HepG2 (cell line): ENCODE measurements at regions not wholly inside any gene's neighbourhood (a gene's known extent, or its start where the extent isn't known, plus 50 kb on each side); places are given as distances from the start of the nearest gene placed in this dataset.

Experiments
- ATAC-seq: fragments of 200-7000 bp; cut with Tn5 transposase; 3 replicates; pipeline ENCODE4 v1.9.1; 2020; ENCODE audit warnings: mild to moderate bottlenecking, moderate library complexity
- BruUV-seq: library from RNA; stranded (reverse); fragments of 400-500 nt; replicated peaks from 2 replicates; lab custom pipeline; 2021; lab: Mats Ljungman, UMichigan
- CTCF ChIA-PET: fragments of 300-600 bp; formaldehyde crosslinking; extraction: SDS; loops from one replicate; lab custom pipeline; 2021; ENCODE audit warnings: low total read pairs, inconsistent platforms, low intra/inter-chr PET ratio; lab: Yijun Ruan, JAX
- POLR2A ChIA-PET: fragments of 350-600 bp; sonication (Branson Sonifier 250); formaldehyde crosslinking; loops from one replicate; lab custom pipeline; 2020; ENCODE audit warnings: antibody characterized with exemption, inconsistent platforms; lab: Yijun Ruan, JAX
- DNase-seq: peaks from one replicate; pipeline ENCODE4 v3.0.0-alpha.2; 2015; ENCODE audit warnings: low spot score
- FAIRE-seq: peaks from 3 replicates; lab custom pipeline; 2011; peaks lifted over from hg19 to GRCh38; lab: Jason Lieb, UNC
- H2AFZ ChIP-seq: one replicate; pipeline ENCODE4 v1.6.1; 2011; ENCODE audit warnings: low read length, inconsistent platforms
- H3K27ac ChIP-seq: fragments of 300-600 bp; 3 replicates; pipeline ENCODE4 v1.8.0; 2011; ENCODE audit warnings: mixed run types, mild to moderate bottlenecking, mixed read lengths, low read length, inconsistent platforms; ENCODE audit not compliant: insufficient read depth; ENCODE audit errors: extremely low read length
- H3K27me3 ChIP-seq, 2 experiments: fragments of 200-600 bp in 1 of 2; 2 replicates in 1 of 2; 3 replicates in 1 of 2; pipeline versions ENCODE4 v1.6.0 to v1.8.0; 2011; ENCODE audit warnings: low read length in 2 of 2, mild to moderate bottlenecking in 2 of 2, moderate library complexity in 2 of 2, inconsistent platforms in 1 of 2; ENCODE audit not compliant: insufficient read depth in 2 of 2, control insufficient read depth in 1 of 2
- H3K36me3 ChIP-seq, 2 experiments: fragments of 200-600 bp in 1 of 2; replicated peaks in 1 of 2; 2 replicates in 1 of 2; 3 replicates in 1 of 2; pipeline versions ENCODE4 v1.5.1 to v1.8.0; 2011; ENCODE audit warnings: low read length in 2 of 2, inconsistent platforms in 1 of 2; ENCODE audit not compliant: insufficient read depth in 2 of 2, control insufficient read depth in 1 of 2
- H3K4me1 ChIP-seq: 2 replicates; pipeline ENCODE4 v1.5.1; 2012; ENCODE audit warnings: low read length, inconsistent platforms; ENCODE audit not compliant: insufficient read depth
- H3K4me2 ChIP-seq: 2 replicates; pipeline ENCODE4 v1.6.0; 2011; ENCODE audit warnings: low read depth, low read length, inconsistent platforms
- H3K4me3 ChIP-seq, 3 experiments: fragments of 200-600 bp in 1 of 3; sonication (generic), shearing (Covaris generic) in 1 of 3; replicated peaks in 1 of 3; 2 replicates each; pipeline ENCODE4 v1.5.1; 2011 to 2016; ENCODE audit warnings: low read length in 3 of 3, inconsistent platforms in 2 of 3, low read depth in 2 of 3, mild to moderate bottlenecking in 2 of 3, control low read depth in 1 of 3, mixed read lengths in 1 of 3; ENCODE audit not compliant: insufficient read depth in 1 of 3
- H3K79me2 ChIP-seq: one replicate; pipeline ENCODE4 v1.6.1; 2011; ENCODE audit warnings: low read length, inconsistent platforms; ENCODE audit not compliant: insufficient read depth
- H3K9ac ChIP-seq: 2 replicates; pipeline ENCODE4 v1.6.0; 2011; ENCODE audit warnings: mild to moderate bottlenecking, low read depth, low read length, inconsistent platforms; ENCODE audit not compliant: insufficient read depth
- H3K9me3 ChIP-seq: 2 replicates; pipeline ENCODE4 v1.5.1; 2012; ENCODE audit warnings: mild to moderate bottlenecking, low read length
- H4K20me1 ChIP-seq: 2 replicates; pipeline ENCODE4 v1.6.0; 2011; ENCODE audit warnings: inconsistent platforms, mild to moderate bottlenecking, low read length, moderate library complexity; ENCODE audit not compliant: insufficient read depth
- BCLAF1 ChIP-seq: fragments of 450-650 bp; IDR thresholded peaks from 2 replicates; pipeline ENCODE4 v1.6.1; 2017; ENCODE audit warnings: mild to moderate bottlenecking
- PCBP1 ChIP-seq: fragments of 200-400 bp; formaldehyde crosslinking; IDR thresholded peaks from 2 replicates; pipeline ENCODE4 v1.6.1; 2017; ENCODE audit warnings: mild to moderate bottlenecking, low read depth, low read length, borderline replicate concordance
- SNAI1 ChIP-seq: sonication (generic); formaldehyde crosslinking; IDR thresholded peaks from 2 replicates; pipeline ENCODE4 v1.5.0; 2020; ENCODE audit warnings: mild to moderate bottlenecking, missing genetic modification reagents, borderline replicate concordance
- ZBTB43 ChIP-seq: sonication (generic); formaldehyde crosslinking; conservative IDR thresholded peaks from 2 replicates; pipeline ENCODE4 v1.4.0; 2020; ENCODE audit warnings: missing genetic modification reagents
- ZFP1 ChIP-seq: IDR thresholded peaks from 2 replicates; pipeline ENCODE4 v1.6.1; 2016
- ZNF142 ChIP-seq: sonication (generic); formaldehyde crosslinking; IDR thresholded peaks from 2 replicates; pipeline ENCODE4 v1.4.0; 2020; ENCODE audit warnings: missing genetic modification reagents
- ZNF24 ChIP-seq: fragments of 450-650 bp; IDR thresholded peaks from 2 replicates; pipeline ENCODE4 v1.6.1; 2017; ENCODE audit warnings: antibody characterized with exemption, mild to moderate bottlenecking
- ZNF563 ChIP-seq: sonication (generic); formaldehyde crosslinking; IDR thresholded peaks from 2 replicates; pipeline ENCODE4 v1.8.0; 2022; ENCODE audit warnings: mild to moderate bottlenecking, moderate library complexity, missing genetic modification reagents
- WGBS: methylation state at CpG from one replicate; pipeline ENCODE4 v1.1.6; 2017; ENCODE audit warnings: low lambda C conversion rate; 5-methylcytosine and 5-hydroxymethylcytosine counted together
- in situ Hi-C: cut with HindIII; loops from 2 replicates; pipeline ENCODE4 v1.10.0; 2017; ENCODE audit warnings: low pct_unique_long_range_greater_than_20kb; ENCODE audit not compliant: extremely low pct_ligation_motif_present
- intact Hi-C: fragments of 100-400 bp; cut with micrococcal nuclease; formaldehyde crosslinking; loops from one replicate; pipeline ENCODE4 v1.10.0; 2022; ENCODE audit not compliant: unreplicated experiment

GRCh38 chr12:87082756-87083155 lies 826.6 kb upstream of the MGAT4C start:
- POLR2A ChIA-PET: no interaction called here

GRCh38 chr12:87074781-87075180 lies 818.6 kb upstream of the MGAT4C start:
- no TSS peak for BruUV-seq
- Histone ChIP-seq H3K4me2 (no peak overlapping the region), H3K9me3 (peaks cover 29% of the 10 kb centered on the region), H3K9ac (no peak overlapping the region), H3K4me1 (no peaks in the 10 kb centered on the region), H3K27me3 (no peaks in the 10 kb centered on the region), H2AFZ (no peak overlapping the region), H3K79me2 (no peaks in the 10 kb centered on the region), H3K27ac (no peak overlapping the region), H4K20me1 (no peaks in the 10 kb centered on the region), H3K36me3 (no peaks in the 10 kb centered on the region), H3K4me3 (no peak overlapping the region)
- DNase-seq (no peak), FAIRE-seq (no peak), ATAC-seq (no peak)
- WGBS: 7% methylated on average over 2 of the region's 2 CpGs
- in situ Hi-C loops (no loop called here), intact Hi-C loops (no loop called here)
- POLR2A ChIA-PET: no interaction called here
- CTCF ChIA-PET: no interaction called here
- TF ChIP-seq ZFP1 (CRISPR knock-in tag) (no peak), ZNF142 (no peak), BCLAF1 (no peak), SNAI1 (no peak), ZBTB43 (no peak), PCBP1 (no peak)

More at GRCh38 chr12:87082756-87083155, 826.6 kb upstream of the MGAT4C start:
- 10% methylated on average over 2 of the region's 2 CpGs for WGBS
- H3K27ac ChIP-seq: no peak overlapping the region
- no TSS peak for BruUV-seq
- no peak for DNase-seq
- in situ Hi-C loops (no loop called here), intact Hi-C loops (no loop called here)
- TF ChIP-seq ZNF563 (CRISPR knock-in tag): no peak
- no peak for TF ChIP-seq ZNF24
- CTCF ChIA-PET: no interaction called here
- H3K36me3 ChIP-seq: no peaks in the 10 kb centered on the region
- H3K4me3 ChIP-seq: no peak overlapping the region
- H3K27me3 ChIP-seq: no peaks in the 10 kb centered on the region
- no peak overlapping the region for H3K4me2 ChIP-seq
- no peak overlapping the region for H2AFZ ChIP-seq
- peaks cover 35% of the 10 kb centered on the region for H3K9me3 ChIP-seq
- no peak for FAIRE-seq
- no peak for ATAC-seq
- H3K79me2 ChIP-seq: no peaks in the 10 kb centered on the region
- no peak overlapping the region for H3K9ac ChIP-seq
- H3K4me1 ChIP-seq: no peaks in the 10 kb centered on the region
- no peaks in the 10 kb centered on the region for H4K20me1 ChIP-seq
